GM19328 (cell line): ENCODE measurements at regions not wholly inside any gene's neighbourhood (a gene's known extent, or its start where the extent isn't known, plus 50 kb on each side); places are given as distances from the start of the nearest gene placed in this dataset.

Experiments used
- ATAC-seq: cut with Tn5 transposase; IDR thresholded peaks from one replicate; pipeline ENCODE4 v1.9.1; 2021; ENCODE audit warnings: mild to moderate bottlenecking, moderate library complexity; ENCODE audit not compliant: unreplicated experiment

DNA sequence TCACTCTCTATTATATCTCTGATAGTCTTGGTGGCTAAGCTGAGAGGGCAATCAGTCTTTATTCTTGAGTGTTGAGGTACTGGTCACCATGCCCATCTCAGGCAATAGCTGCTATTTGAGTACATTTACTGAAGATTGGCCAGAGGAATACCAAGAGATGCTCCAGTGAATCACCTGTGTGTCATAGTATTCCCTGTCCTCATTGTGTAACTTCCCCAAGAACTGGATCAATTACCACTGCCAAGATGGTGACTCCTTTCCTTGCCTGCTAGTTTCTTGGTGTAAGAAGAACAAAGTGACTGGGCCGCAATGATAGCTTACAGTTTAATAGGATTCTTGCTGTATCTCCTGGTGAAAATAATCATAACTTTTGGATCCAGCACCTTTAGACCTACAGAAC is 418.7 kb upstream of the KIF2A start:
- no peak for ATAC-seq

DNA sequence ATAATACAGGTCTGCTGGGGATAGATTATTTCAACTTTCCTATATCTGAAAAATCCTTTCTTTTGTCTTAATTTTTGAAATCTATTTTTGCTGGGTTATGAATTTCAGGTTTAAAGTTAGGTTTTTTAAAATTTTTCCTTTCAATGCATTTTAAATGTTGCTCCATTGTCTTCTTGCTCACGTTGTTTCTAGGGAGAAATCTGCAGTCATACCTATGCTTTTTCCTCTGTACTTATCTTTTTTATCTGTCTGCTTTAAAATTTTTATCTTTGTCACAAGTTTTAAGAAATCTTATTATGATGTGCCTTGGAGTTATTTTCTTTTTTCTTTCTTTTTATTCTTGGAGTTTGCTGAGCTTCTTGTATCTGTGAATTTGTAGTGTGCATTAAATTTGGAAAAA is 412.0 kb upstream of the KIF2A start:
- ATAC-seq: no peak

DNA sequence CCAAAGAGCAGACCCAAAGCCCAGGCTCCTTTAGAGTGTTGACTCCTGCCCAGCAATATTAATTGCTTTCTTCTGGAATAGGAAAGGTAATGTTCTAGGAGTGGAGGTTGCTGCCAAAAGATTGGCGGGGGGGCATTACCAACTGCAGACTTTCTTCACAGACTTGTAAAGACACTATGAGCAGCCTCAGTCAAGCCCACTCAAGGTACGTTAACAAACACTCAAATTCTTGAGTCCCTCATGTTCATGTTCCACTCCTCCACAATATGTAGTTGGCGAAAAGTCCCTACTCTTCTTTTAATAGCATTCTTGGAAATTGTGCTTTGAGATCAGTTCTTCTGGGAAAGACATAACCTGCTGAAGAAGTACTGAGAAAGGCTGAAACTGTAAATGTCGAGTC is 409.2 kb upstream of the KIF2A start:
- no peak for ATAC-seq

DNA sequence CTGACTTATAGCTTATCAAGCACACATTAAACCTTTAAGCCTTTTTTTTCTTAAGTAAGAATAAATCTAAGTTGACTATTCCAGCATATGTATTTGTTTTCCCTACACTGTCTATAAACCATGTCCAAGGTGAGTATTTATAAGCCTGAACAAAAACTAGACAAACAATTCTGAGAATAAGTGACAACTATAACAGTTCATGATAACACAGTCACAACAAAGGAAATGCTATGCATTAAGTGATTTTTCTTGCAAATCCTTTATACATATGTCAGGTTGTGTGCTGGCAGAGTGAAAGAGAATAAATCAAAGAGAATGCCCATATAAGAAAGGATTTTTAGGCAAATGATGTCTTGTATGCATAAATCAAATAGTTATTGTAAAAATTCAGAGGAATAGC is 408.8 kb upstream of the KIF2A start:
- ATAC-seq: no peak

DNA sequence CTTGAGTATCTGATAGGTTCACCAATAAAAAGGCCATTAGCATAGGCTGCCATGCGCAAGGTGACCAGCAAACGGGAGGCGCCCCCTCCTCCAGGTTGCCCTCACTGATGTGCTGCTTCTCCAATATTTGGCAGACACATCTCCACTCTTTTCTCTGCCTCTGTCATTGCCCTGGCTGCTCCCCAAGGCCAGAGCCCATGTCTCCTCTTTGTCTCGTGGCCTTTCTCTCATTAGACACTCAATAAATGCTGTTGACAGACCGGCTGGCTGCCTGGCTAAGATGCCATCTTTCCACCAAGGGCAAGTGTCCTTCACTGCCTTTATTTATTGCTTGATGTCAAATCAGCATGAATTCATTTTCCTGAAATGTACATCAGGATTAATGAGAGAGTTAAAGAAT is 404.0 kb upstream of the KIF2A start:
- ATAC-seq: no peak

DNA sequence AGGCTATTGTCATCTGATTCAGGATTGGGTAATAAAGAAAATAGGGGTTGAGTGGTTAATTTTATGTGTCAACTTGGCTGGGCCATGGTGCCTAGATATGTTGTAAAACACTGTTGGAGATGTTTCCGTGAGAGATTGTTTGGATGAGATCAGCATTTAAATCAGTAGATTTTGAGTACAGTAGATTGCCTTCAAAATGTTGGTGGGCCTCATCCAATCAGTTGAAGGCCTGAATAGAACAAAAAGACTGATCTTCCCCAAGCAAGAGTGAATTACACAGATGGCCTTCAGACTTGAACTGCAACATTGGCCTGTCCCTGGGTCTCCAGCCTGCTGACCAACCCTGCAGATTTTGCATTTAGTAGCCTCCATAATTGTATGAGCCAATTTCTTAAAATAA is 401.3 kb upstream of the KIF2A start:
- ATAC-seq: no peak

DNA sequence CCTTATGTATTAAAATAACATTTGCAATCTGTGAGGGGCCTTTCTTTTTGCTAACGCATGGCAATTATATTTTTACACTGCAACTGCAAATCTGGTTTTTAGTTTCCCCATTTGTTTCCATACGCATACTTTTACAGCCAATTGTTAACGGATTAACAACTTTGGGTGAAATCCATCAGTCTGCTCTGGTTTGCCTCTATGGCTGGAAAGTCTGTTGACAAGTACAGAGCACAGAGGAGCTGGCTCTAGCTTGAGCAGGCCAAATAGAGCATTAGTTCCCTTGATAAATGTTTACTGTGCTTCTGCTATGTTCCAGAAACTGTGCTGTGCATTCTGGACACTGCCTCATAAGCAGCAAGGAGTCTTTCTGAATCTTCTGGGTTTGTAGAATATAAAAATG is 400.4 kb upstream of the KIF2A start:
- no peak for ATAC-seq

DNA sequence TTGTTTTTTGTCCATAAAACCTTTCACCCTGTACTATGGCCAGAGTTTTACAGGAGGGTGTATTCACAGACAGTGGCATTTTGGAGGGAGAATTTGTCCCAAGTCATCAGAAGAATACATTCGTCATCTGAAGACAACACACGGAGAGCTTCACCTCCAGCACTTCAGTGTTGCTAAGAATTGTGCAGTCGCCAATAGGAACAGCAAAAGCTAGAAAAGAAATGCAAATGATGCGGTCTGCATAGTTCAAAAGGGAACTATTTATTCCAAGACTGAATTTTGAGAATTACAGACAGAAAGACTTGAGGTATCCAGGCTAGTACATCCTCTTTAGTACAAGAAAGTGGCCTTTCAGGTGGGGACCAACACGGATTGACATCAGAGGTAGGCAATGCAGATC is 399.2 kb upstream of the KIF2A start:
- no peak for ATAC-seq

DNA sequence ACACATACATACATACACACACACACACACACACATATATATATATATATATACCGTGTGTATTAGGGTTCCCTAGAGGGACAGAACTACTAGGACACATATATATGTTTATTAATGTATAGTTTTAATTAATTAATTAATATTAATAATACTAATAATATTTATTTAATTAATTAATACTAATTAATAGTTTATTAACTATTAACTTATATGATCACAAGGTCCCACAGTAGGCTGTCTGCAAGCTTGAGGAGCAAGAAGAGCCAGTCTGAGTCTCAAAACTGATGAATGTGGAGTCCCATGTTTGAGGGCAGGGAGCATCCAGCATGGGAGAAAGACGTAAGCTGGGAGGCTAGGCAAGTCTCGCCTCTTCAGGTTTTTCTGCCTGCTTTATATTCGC is 398.0 kb upstream of the KIF2A start:
- ATAC-seq: no peak

DNA sequence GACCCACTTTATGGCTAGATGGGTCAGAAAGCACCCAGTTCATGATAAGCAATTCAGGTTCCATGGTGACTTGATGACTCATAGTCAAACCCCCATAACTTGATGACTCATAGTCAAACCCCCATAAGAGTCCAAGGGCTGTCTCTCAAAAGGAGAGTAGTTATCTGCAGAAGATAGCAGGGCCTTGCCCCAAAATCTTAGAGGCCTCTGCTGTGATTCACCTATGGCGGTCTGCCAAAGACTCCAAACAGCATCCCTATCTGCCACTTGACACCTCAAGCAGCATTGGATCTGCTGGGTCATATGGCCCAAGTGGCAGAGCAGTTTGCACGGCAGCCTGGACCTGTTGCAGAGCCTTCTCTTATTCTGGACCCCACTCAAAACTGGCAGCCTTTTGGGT is 395.2 kb upstream of the KIF2A start:
- ATAC-seq: no peak

DNA sequence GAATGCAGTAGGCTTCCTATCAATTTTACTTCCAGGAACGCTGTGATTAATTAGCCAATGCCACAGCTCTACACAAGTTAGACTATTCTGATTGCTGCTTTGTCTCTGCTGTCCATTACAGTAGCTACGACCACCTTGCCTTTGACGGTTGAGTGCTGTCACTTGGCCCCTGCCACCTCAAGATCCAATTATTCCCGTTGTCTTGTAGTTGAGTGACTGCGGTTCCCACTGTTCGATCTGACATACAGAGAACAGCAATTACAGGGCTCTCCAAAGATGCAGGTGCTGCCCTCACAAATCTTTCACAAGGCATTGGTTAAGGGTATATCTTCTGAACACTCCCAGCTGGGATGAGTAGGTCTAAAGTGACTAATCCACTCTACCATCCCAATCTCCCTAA is 393.4 kb upstream of the KIF2A start:
- no peak for ATAC-seq

DNA sequence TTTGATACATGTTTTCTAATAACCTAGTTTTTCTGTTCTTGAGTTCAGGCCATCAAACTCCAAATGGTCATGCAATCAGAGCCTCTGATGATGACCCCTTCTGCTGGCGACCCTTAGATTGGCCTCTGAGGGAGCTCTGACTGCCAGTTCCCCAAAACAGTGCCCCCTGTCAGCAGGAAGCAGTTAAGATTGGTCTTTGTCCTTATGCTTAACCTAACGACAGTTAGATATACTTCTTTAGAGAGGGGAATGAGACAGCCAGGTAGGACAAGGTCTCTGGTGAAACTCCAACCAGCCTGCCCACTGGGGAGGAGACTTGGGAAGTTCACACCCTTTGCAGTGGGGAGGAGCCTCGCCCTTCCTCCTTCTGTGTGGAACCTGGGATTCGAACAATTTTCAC is 390.4 kb upstream of the KIF2A start:
- ATAC-seq: no peak

DNA sequence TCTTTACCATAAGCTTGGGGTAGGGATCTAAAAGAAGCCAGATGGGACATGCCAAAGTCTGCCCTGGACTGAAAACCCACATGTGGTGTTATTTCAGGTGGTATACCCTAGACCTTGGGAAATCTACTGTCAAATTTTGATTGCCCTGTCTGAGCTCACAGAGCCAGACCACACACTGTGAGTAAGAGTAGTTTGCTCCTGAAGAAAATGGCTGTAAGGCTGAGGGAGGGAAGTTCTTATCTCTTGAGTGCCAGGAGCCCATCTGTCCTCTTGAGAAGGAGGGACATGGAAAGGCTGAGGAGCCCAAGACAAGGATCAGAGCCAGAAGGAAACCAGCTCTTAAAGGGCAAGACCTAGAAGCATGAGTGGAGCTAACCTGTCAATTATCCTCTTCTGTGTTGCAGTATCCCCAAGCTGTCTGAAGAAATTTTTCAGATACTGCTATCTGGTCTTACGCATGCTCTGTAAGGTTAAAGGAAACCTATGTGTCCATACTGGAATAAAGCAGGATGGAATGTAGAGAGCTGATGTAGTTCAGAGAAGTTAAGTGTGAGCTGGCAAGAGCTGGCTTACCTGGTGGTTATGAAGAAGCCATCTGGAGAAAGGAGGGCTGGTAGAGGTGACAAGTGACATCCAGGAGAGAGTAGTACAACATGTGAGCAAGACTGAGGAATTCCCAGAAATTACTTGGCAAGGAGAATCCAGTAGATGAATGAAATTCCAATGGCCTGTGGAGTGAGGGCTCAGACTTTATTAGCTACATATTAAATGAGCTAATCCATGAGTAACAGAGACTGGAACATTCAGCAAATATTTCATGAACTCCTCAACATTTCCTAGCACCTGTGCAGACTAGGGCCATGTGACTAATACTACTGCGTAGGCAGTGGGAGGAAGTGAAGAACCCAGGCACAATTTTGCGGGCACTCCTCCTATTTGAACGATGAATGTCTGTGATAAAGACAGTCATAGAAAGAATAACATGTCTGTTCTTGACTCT is 389.1 kb upstream of the KIF2A start:
- no peak for ATAC-seq

DNA sequence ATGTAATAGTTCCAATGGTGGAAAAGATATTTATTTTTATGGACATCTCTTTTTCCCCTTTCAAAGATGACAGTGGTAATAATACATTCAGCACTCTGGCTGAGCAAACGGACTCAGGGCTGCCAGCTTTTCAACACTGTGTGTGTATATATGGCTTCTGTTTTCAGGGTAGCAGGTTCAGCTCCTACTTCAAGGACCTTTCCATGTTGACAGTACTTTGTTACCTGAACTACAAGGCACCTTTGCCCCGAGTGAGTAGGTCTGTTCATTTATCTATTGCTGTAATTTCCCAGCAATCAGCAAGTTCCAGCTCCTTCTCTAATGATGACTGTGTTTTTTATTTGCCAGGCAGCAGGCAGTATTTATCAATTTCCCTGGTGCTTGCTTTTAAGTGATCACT is 387.4 kb upstream of the KIF2A start:
- ATAC-seq: no peak

DNA sequence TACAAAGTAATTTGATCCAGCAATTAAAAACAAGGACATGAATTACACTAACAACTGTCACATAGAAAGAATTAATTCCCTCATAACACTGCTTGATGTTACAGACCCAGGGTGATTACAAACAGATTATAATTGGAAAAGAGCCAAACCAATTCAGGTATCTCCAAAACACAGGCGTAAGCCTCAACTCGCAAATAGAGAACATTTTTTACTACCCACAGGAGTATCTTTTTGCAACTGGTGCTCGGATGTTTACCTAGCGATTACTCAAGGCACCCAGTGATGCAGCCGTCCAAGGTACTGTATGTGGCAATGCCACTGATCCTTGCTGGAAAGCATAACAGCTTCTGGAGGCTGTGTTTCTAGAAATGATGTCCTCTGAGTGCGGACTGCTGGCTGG is 386.1 kb upstream of the KIF2A start:
- no peak for ATAC-seq

DNA sequence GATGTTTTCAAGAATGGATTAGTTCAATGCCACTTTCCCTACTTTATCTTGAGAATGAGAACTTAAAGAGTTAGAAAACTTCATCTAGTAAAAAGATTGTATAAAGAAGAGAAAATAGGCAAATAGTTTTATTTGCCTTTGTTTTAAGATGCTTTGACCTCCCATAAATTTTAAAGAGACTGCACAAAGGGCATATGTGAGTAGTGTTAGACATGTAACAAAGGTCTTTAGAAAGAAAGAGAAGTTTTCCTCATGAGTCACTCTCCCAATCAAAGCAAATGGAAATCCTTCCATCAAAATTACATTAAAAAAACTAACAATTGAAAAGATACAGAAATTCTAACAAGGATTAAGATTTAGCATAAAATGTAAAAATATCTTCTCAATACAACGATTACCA is 381.8 kb upstream of the KIF2A start:
- ATAC-seq: no peak

DNA sequence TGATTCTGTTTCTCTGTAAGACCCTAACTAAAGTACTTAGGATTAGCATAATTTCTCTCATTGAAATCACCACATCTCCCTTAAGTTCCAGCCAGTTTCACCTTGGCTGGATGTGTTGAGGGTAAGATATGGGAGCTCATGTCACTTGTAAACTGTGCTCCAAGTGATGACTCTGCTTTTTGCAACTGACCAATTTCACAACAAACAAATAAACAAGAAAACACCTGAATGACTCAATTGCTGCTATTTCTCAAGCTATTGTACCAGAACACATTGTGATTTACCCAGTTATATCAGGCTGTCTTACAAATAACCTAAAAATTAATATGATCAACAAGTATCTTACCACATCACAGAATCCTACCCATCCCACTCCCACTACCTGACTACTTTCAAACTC is 379.1 kb upstream of the KIF2A start:
- ATAC-seq: no peak

DNA sequence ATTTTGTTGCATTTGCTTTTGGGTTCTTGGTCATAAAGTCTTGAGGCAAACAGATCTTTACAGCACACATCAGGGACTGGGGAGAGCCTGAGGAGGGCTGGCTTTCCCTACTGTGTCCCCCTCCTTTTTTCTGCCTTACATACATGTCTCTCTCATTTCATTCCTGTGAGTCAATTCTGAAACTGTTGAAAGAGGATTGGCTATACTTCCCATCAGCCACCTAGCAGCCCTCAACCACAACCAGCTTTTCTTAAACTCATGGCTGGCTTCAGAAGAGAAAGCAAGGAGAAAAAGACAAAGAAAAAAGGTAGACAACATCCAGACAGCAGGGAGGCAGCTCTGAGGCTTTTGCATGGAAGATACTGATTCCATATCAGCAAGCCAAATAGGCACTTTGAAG is 374.8 kb upstream of the KIF2A start:
- ATAC-seq: no peak

DNA sequence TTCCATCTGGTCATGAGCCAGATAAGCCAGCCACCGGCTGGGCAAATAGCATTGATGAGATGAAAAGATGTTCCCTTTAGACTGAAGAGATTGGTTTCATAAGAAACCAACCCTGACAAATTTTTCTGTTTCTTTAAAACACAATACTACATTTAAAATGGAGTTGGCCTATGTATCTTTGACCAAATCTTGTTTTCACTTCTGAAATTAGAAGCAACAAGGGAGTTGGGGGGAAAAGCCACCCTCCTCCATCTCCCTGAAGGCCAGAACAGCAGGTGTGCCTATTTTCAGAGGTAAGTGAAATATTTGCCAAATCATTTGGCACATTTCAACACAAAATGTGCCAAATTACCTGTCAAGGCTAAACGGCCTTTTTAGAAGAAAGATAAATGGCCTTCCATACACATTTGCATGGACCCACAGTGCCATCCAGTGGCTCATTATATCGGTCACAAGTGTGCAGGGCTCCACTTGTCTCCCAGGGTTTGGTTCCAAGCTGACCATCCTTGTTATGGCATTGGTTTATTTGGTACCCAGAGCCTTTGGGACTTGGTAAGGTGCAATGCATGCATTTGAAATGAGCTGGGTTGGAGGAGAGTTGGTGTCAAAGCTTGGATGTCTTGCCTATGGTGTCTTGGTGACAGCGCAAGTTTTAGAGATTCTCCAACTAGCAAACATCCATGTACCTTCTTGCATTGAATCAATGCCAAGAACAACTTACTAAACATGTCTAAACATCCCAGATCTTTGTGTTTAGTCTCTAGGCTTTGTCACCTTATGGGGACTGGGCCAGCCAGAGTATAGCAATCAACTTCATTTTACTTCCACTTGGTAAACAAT is 372.0 kb upstream of the KIF2A start:
- ATAC-seq: no peak

DNA sequence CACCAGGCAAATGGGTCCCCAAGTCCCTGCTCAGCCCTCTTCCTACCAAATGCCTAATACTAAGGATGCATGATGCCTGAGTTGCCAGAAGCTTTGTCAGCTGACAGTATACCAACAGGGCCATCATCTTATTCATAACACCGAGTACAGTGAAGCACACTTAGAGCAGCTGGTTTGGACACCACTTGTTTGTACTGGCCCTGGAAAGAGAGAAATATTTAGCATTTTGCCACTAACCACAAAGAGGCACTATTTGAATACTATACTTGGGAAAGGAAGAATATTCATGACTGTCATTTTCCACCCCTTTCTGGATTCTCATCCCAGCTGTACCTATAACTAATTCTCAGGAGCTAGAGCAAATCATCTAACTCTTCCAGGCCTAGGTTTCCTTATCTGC is 364.4 kb upstream of the KIF2A start:
- no peak for ATAC-seq

DNA sequence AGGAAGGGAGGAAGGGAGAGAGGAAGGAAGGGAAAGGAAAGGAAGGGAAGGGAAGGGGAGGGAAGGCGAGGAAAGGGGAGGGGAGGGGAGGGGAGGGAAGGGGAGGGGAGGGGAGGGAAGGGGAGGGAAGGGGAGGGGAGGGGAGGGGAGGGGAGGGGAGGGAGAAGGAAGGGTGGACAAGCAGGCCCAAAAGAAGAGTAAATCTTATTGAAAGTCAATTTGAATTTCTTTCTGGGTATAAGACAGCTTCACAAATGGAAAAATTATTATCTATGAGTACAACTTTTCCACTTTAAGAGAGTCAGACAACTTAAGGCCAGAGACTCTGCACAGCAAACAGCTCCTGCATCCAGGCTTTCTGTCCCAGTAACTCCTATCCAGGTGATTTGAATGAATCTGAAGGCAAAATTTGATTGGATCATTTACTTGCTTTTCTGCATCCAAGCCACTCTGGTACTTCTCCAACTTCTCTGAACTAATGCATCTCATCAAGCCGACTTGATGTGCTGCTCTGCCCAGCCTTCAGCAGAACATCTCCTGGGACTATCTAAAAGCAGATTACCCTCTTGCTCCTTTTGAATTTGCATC is 363.4 kb upstream of the KIF2A start:
- ATAC-seq: no peak

DNA sequence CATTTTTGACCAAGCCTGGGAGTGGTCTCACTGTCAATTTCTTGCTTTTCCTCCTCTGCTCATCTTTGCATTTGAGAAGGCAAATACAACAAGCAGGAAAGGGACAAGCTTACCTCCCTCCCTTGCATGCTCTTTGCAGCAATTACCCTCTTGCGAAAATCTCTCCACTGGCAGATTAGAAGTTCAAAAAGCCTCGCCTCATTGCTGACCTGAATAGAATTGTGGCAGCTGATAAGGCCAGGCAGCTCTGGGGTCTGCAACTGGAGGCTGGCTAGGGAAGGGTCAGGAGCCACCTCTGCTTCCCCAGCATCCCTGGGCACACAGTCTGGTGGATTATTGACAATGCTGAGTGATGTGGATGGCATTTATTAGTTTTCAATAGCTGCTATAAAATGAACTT is 362.3 kb upstream of the KIF2A start:
- no peak for ATAC-seq
